HL-60 (cell line): ENCODE measurements at regions not wholly inside any gene's neighbourhood (a gene's known extent, or its start where the extent isn't known, plus 50 kb on each side); places are given as distances from the start of the nearest gene placed in this dataset.

ENCODE experiments used
- CTCF ChIP-seq: IDR thresholded peaks from one replicate; pipeline ENCODE4 v1.5.1; 2011; ENCODE audit warnings: low read length, control low read depth, inconsistent platforms; ENCODE audit not compliant: insufficient read depth
- GABPA ChIP-seq: IDR thresholded peaks from 2 replicates; pipeline ENCODE4 v1.6.1; 2012; ENCODE audit warnings: low read depth
- POLR2AphosphoS5 ChIP-seq: IDR thresholded peaks from 2 replicates; pipeline ENCODE4 v1.6.1; 2012; ENCODE audit warnings: low read depth
- REST ChIP-seq: IDR thresholded peaks from 2 replicates; pipeline ENCODE4 v1.6.1; 2012; ENCODE audit warnings: low read depth; ENCODE audit not compliant: insufficient replicate concordance

- TF ChIP-seq CTCF, result no peak
- TF ChIP-seq POLR2AphosphoS5, result no peak
- TF ChIP-seq REST, result no peak
- TF ChIP-seq GABPA, result no peak
Measured at GRCh38 chr13:105848494-105848893, 687.0 kb downstream of the EFNB2 start.
